Muscle of leg (tissue), 3 donors: ENCODE measurements at regions not wholly inside any gene's neighbourhood (a gene's known extent, or its start where the extent isn't known, plus 50 kb on each side); places are given as distances from the start of the nearest gene placed in this dataset.
A peak's percentile ranks its signal among the peaks of the same experiment; 100 is the strongest.

Experiments used
- DNase-seq: peaks from one replicate; pipeline ENCODE4 v3.0.0; 2013
- H3K27ac ChIP-seq: one replicate; pipeline ENCODE4 v1.5.1; 2013; ENCODE audit warnings: mild to moderate bottlenecking, low read length, control low read depth
- H3K27me3 ChIP-seq: one replicate; pipeline ENCODE4 v1.6.1; 2013; ENCODE audit warnings: low read length; ENCODE audit not compliant: control insufficient read depth, insufficient read depth
- H3K36me3 ChIP-seq: one replicate; pipeline ENCODE4 v1.6.1; 2013; ENCODE audit warnings: low read length; ENCODE audit not compliant: control insufficient read depth, insufficient read depth
- H3K4me1 ChIP-seq: one replicate; pipeline ENCODE4 v1.6.1; 2013; ENCODE audit warnings: low read length; ENCODE audit not compliant: control insufficient read depth, insufficient read depth
- H3K4me3 ChIP-seq: one replicate; pipeline ENCODE4 v1.5.1; 2013; ENCODE audit warnings: low read length, control low read depth
- H3K9me3 ChIP-seq: replicated peaks from 2 replicates; pipeline ENCODE4 v1.6.1; 2013; ENCODE audit warnings: low read depth, low read length; ENCODE audit not compliant: control insufficient read depth
- WGBS: methylation state at CpG from one replicate; pipeline ENCODE4 v1.1.5; 2013; ENCODE audit warnings: missing lambda C conversion rate; ENCODE audit not compliant: insufficient coverage; 5-methylcytosine and 5-hydroxymethylcytosine counted together

DNA sequence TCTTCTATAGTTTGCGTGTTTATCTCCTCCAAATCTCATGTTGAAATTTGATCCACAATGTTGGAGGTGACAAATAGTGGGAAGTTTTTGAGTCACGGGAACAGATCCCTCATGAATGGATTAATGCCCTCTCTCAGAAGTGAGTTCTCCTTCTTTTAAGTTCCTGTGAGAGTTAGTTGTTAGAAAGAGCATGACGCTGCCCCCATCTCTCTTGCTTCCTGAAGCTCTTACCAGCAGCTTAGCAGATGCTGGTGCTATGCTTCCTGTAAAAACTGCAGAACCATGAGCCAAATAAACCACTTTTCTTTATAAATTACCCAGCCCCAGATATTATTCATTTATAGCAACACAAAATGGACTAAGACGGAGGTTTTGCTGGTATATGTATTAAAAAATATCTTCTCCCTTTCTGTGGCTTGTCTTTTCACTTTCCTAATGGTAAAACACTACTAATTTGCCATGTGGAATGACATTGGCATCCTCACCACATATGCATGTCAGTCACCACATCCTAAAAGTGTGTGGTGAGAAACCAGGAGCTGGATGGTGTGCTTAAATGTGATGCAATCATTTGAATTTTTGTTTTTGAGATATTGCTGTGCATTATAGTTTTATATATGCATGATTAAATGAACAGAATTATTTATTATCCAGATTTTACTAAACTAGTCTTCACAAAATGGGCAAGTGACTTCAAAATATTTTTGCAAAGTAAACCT is 449.3 kb downstream of the ADAMTS20 start:
- H3K27ac ChIP-seq = no peak overlapping the region
- no peaks in the 10 kb centered on the region for H3K9me3 ChIP-seq
- no peak overlapping the region for H3K4me3 ChIP-seq
- H3K36me3 ChIP-seq = no peaks in the 10 kb centered on the region
- 20% methylated on average over 1 of the region's 4 CpGs for WGBS
- DNase-seq = no peak
- H3K27me3 ChIP-seq = no peaks in the 10 kb centered on the region
- H3K4me1 ChIP-seq = peaks cover 2% of the 10 kb centered on the region

DNA sequence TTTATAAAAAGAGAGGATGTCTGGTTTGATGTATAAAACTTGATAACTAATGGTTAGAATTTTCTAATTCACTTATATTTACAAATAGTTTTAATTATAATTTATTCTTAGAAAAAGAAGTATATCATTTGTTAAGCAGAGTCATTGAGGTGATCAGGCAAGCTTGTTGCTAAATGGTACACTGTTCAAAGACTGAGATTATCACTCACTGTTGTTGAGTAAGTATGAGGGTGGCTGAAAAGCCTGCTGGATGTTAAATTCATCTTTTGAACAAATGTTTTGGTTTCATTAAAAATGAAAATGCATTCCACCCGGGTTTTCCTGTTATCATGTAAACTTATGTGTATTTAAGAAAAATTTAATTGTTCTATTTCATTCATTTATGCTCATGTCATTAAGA is 451.8 kb downstream of the ADAMTS20 start:
- no peaks in the 10 kb centered on the region for H3K27me3 ChIP-seq
- H3K36me3 ChIP-seq = no peaks in the 10 kb centered on the region
- no peak for DNase-seq
- H3K4me1 ChIP-seq = peaks cover 4% of the 10 kb centered on the region
- H3K4me3 ChIP-seq = no peak overlapping the region
- no peaks in the 10 kb centered on the region for H3K9me3 ChIP-seq
- no CpG with 5 or more reads among the region's 1 CpG for WGBS
- no peak overlapping the region for H3K27ac ChIP-seq

DNA sequence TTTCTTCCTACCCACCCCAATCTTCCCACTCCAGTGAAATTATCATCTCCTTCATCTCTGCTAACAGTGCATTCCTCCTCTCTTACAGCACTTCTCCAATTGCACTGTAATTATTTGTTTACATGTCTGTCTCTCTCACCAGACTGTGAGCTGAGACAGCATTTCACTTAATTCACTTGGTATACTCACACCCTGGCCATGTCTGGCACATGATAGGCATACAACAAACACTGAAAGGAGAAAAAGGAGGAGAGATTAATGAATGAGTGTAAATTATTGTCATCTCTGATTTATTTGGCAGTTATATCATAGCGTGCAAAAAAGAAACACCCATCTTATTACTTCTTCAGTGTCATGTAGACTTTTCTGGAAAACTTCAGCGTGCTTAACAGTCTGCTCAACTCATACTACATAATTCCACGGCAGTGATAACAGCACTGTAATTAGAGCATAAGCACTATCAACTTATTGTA is 452.3 kb downstream of the ADAMTS20 start:
- no peaks in the 10 kb centered on the region for H3K27me3 ChIP-seq
- no peak for DNase-seq
- no peak overlapping the region for H3K4me3 ChIP-seq
- no peak overlapping the region for H3K27ac ChIP-seq
- H3K4me1 ChIP-seq = peaks cover 4% of the 10 kb centered on the region
- H3K9me3 ChIP-seq = no peaks in the 10 kb centered on the region
- no peaks in the 10 kb centered on the region for H3K36me3 ChIP-seq
- no CpG with 5 or more reads among the region's 3 CpGs for WGBS

DNA sequence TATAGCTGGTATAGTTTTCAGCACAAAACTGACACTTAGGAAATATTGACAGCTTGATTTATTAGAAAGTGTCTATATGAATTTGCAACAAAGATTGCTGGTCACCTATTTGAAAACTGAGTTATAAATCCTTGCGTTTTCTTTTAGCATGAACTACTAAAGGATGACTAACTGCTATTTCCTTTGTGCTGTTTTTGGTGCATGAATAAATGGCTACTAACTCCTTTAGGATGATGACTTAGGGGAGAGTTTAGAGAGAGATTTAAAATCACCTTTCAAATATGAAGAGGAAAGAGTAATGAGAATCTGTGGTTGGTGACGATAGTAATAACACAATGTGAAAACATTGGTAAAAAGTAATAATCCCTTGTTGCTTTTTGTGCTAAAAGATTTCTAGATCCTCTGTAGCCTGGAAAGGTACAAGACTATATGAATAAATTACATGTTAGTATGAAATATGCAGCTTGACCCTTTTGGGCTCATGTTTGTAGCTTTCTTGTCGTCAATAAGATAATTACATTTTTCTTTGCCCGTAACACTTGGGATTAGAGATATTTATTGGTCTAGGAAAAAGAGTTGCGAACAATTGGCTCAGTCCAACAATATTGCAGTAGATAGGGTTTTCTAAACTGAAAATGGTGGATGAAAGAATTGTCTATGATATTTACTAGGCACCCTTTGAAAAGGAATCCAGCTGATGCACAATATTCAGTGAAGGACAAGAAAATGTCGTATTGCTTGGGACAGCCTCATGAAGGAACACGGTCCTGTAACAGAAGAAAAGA is 453.0 kb downstream of the ADAMTS20 start:
- Histone ChIP-seq H3K4me1 (peaks cover 4% of the 10 kb centered on the region), H3K36me3 (no peaks in the 10 kb centered on the region), H3K27me3 (no peaks in the 10 kb centered on the region), H3K9me3 (no peaks in the 10 kb centered on the region), H3K4me3 (no peak overlapping the region), H3K27ac (no peak overlapping the region)
- no peak for DNase-seq
- WGBS = no CpG with 5 or more reads among the region's 7 CpGs

DNA sequence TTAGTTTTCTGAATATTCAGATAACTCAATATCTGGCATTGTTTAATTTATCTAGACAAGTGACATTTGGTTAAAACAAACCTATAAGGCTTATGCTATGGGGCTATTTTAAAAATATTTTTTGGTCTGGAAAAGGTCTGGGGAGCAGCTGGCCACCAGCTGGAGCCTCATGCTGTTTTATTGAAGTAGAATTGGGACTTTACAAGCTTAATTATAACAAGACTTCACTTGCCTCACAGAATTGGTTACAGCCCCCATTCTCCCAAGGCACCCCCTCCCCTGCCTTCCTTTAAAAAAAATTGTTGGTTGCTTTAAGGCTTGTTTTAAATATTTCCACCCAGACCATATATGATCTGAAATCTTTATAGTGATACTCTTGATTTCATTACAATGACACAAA is 453.9 kb downstream of the ADAMTS20 start:
- H3K4me3 ChIP-seq = no peak overlapping the region
- peak; percentile 36 for DNase-seq
- H3K27ac ChIP-seq = no peak overlapping the region

DNA sequence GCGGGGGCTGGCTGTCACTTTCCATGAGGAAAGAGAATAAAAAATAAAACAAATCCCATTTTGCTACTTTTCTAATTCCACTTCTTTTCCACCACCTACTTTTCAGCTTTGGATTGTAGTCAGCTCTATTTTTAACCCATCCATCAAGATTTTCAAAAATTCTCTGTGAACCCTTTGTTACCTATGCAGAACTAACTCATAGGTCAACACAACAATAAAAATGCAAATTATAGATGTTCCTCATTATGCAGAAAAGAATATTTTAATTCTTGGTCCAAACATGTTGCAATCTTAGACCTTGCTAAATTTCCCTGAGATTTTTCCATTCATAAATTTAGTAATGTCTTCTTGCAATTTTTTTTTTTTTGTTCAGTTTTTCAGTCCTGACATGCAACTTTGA is 454.5 kb downstream of the ADAMTS20 start:
- Histone ChIP-seq H3K27me3 (no peaks in the 10 kb centered on the region), H3K4me1 (peaks cover 4% of the 10 kb centered on the region), H3K36me3 (no peaks in the 10 kb centered on the region), H3K4me3 (no peak overlapping the region), H3K9me3 (no peaks in the 10 kb centered on the region), H3K27ac (no peak overlapping the region)
- no CpG with 5 or more reads among the region's 1 CpG for WGBS
- DNase-seq = peak; percentile 29

More for the DNA sequence above, 453.9 kb downstream of the ADAMTS20 start:
- H3K27me3 ChIP-seq = no peaks in the 10 kb centered on the region
- peaks cover 4% of the 10 kb centered on the region for H3K4me1 ChIP-seq
- H3K36me3 ChIP-seq = no peaks in the 10 kb centered on the region
- no peaks in the 10 kb centered on the region for H3K9me3 ChIP-seq

DNA sequence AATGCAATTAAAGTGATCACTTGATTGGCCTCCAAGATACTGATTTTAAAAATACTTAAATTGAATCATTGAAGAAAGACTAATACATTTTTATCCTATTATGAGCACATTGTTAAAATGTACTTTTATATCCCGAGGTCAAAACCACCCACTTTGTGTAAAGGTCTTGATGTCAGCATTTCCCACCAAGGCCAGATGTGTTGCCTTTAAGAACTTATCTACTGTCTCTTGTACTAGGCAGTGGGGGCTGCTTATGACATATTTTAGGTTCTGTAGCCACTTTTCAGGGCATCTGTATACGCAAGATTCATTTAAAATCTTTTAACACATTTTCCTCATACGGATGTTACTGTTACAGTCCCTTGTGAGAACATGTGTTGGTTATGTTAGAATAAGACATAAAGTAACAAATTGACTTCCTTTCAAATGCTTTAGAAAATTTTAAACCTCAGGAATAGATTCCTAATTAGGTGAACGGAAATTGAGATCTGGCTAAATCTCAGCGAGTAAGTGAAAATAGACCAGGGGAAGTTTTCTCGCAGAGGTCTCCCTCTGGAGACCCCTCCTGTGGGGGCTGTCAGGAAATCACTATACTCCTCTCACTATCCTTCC is 456.2 kb downstream of the ADAMTS20 start:
- WGBS = no CpG with 5 or more reads among the region's 6 CpGs
- Histone ChIP-seq H3K27me3 (no peaks in the 10 kb centered on the region), H3K4me3 (no peak overlapping the region), H3K9me3 (no peaks in the 10 kb centered on the region), H3K36me3 (no peaks in the 10 kb centered on the region), H3K4me1 (peaks cover 4% of the 10 kb centered on the region), H3K27ac (peak overlapping the region; percentile 54)
- DNase-seq = peak; percentile 88

DNA sequence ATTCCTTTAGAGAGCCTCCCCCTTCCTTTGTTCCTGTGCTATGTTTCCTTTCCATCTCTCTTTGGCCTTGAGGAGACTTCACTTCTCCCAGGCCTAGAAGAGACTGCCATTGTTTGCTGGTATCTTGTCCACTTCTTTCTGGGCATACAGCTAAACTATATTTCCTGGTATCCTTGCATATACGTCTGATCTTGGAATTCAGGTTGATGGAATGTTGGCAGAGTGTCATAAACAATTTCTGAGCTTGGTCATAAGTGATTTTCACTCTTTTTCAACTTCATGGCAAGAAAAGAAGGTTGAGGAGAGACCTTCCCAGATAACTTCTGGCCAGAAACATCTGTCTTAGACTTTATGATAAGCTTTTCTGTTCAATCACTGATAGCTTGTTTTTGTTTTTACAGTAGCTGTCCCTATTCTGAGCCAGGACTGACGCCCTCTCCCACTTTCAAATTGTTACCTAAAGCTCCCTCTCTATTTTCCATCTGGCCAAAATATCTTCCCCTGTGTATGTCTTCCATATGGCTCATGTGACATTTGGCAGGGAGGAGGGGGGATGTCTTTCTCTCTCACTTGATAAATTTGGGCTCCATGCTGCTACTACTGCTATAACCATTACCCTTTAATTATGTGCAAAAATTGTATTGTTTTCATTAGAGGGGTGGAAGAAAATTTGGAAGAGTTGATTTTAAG is 457.0 kb downstream of the ADAMTS20 start:
- Histone ChIP-seq H3K36me3 (no peaks in the 10 kb centered on the region), H3K27ac (no peak overlapping the region), H3K27me3 (no peaks in the 10 kb centered on the region), H3K4me3 (no peak overlapping the region), H3K4me1 (peaks cover 4% of the 10 kb centered on the region), H3K9me3 (no peaks in the 10 kb centered on the region)
- no CpG with 5 or more reads among the region's 2 CpGs for WGBS
- peak; percentile 54 for DNase-seq

DNA sequence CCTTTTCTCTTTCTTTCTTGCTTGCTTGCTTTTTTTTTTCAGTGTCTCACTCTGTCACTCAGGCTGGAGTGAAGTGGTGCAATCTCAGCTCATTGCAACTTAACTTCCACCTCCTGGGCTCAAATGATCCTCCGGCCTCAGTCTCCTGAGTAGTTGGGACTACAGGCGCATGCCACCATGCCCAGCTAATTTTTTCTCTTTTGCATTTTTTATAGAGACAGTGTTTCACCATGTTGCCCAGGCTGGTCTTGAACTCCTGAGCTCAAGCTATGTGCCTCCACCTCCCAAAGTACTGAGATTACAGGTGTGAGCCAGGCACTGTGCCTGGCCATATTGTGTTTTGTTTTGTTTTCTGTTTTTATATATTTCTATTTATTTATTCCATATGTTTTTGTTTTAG is 461.0 kb downstream of the ADAMTS20 start:
- WGBS = no CpG with 5 or more reads among the region's 2 CpGs
- Histone ChIP-seq H3K4me1 (peaks cover under 1% of the 10 kb centered on the region), H3K36me3 (no peaks in the 10 kb centered on the region), H3K27me3 (no peaks in the 10 kb centered on the region), H3K4me3 (no peak overlapping the region), H3K9me3 (no peaks in the 10 kb centered on the region), H3K27ac (no peak overlapping the region)
- DNase-seq = no peak
